Breast epithelium (tissue), 4 donors: ENCODE measurements at regions not wholly inside any gene's neighbourhood (a gene's known extent, or its start where the extent isn't known, plus 50 kb on each side); places are given as distances from the start of the nearest gene placed in this dataset.
A peak's percentile ranks its signal among the peaks of the same experiment; 100 is the strongest.

Source experiments
- DNase-seq, 2 donors: peaks; one replicate each; pipeline ENCODE4 v3.0.0-alpha.2; 2019; ENCODE audit warnings: low spot score in 2 of 2
- H3K27ac ChIP-seq, 2 donors: fragments of 200-600 bp; sonication (generic) in 1 of 2; one replicate each; pipeline ENCODE4 v1.5.1; 2016 to 2019; ENCODE audit warnings: mild to moderate bottlenecking in 1 of 2
- H3K27me3 ChIP-seq, 2 donors: fragments of 200-600 bp; sonication (generic) in 1 of 2; one replicate each; pipeline versions ENCODE4 v1.5.1 to v1.6.0; 2017 to 2019; ENCODE audit warnings: control low read depth in 1 of 2, mild to moderate bottlenecking in 1 of 2
- H3K36me3 ChIP-seq: fragments of 200-600 bp; one replicate; pipeline ENCODE4 v1.5.1; 2019
- H3K4me1 ChIP-seq, 2 donors: fragments of 200-600 bp; sonication (generic); one replicate each; pipeline ENCODE4 v1.5.1; 2016 to 2019; ENCODE audit warnings: control low read depth in 1 of 2
- H3K4me3 ChIP-seq, 3 donors: fragments of 200-600 bp; sonication (generic); 1 replicate in 2 of 3; 2 replicates in 1 of 3; pipeline ENCODE4 v1.5.1; 2016 to 2019; ENCODE audit warnings: mild to moderate bottlenecking in 3 of 3, moderate library complexity in 2 of 3
- H3K9me3 ChIP-seq, 2 donors: fragments of 200-600 bp; sonication (generic) in 1 of 2; one replicate each; pipeline ENCODE4 v1.5.1; 2016 to 2019; ENCODE audit warnings: control low read depth in 1 of 2
- CTCF ChIP-seq, 3 donors: fragments of 450-650 bp; IDR thresholded peaks; one replicate each; pipeline ENCODE4 v1.5.1; 2016 to 2017; ENCODE audit warnings: antibody characterized with exemption in 3 of 3, mild to moderate bottlenecking in 3 of 3, moderate library complexity in 3 of 3
- POLR2A ChIP-seq: fragments of 450-650 bp; IDR thresholded peaks from one replicate; pipeline ENCODE4 v1.6.1; 2016; ENCODE audit warnings: antibody characterized with exemption, mild to moderate bottlenecking, moderate library complexity
- POLR2AphosphoS5 ChIP-seq, 3 donors: sonication (generic); formaldehyde crosslinking; IDR thresholded peaks; one replicate each; pipeline ENCODE4 v1.6.1; 2017; ENCODE audit warnings: antibody characterized with exemption in 3 of 3
- intact Hi-C: fragments of 100-400 bp; cut with DNase I; formaldehyde crosslinking; loops from one replicate; pipeline ENCODE4 v1.15.1; 2023; ENCODE audit warnings: low total_unique reads

GRCh38 chr2:39913648-39914461 is 134.8 kb upstream of the THUMPD2 start:
- TF ChIP-seq POLR2A (no peak), CTCF (IDR thresholded peaks at IDR 0.05) (peak; percentile 22 to 83 (median 64))
- no peaks in the 10 kb centered on the region for H3K4me1 ChIP-seq
- DNase-seq = no peak
- no peak overlapping the region for H3K27ac ChIP-seq
- no peak overlapping the region for H3K4me3 ChIP-seq
- intact Hi-C loops = loop anchor here (10.0 kb wide), 1 partner anchor 1861 kb away; no protein-coding TSS in a partner anchor
- no peaks in the 10 kb centered on the region for H3K36me3 ChIP-seq
- no peaks in the 10 kb centered on the region for H3K9me3 ChIP-seq
- no peaks in the 10 kb centered on the region for H3K27me3 ChIP-seq

GRCh38 chr2:39902103-39902502 is 123.0 kb upstream of the THUMPD2 start:
- H3K36me3 ChIP-seq = no peaks in the 10 kb centered on the region
- no peak overlapping the region for H3K27ac ChIP-seq
- TF ChIP-seq POLR2A (no peak), POLR2AphosphoS5 (IDR thresholded peaks at IDR 0.05) (no peak), CTCF (IDR thresholded peaks at IDR 0.05) (no peak)
- no peak for DNase-seq
- intact Hi-C loops = no loop called here
- no peaks in the 10 kb centered on the region for H3K9me3 ChIP-seq
- no peak overlapping the region for H3K4me3 ChIP-seq
- no peaks in the 10 kb centered on the region for H3K27me3 ChIP-seq
- no peaks in the 10 kb centered on the region for H3K4me1 ChIP-seq

DNA sequence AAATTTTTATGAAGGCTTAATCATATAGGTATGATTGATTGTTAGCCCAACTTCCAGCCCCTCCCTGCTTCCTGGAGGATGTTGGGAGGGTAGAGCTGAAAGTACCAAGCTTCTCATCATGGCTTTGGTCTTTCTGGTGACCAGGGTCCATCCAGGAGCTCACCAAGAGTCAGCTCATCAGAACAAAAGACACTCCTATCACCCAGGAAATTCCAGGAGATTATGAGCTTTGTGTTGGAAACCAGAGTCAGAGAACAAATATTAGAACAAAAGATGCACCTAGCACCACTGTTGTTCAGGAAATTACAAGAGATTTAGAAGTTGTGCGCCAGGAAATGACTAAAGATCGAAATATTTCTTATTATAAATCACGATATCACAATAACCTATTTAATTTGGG is 119.9 kb upstream of the THUMPD2 start:
- TF ChIP-seq POLR2AphosphoS5 (IDR thresholded peaks at IDR 0.05) (no peak), POLR2A (no peak), CTCF (IDR thresholded peaks at IDR 0.05) (no peak)
- no peak overlapping the region for H3K4me3 ChIP-seq
- H3K9me3 ChIP-seq = no peaks in the 10 kb centered on the region
- H3K36me3 ChIP-seq = no peaks in the 10 kb centered on the region
- H3K27me3 ChIP-seq = no peaks in the 10 kb centered on the region
- intact Hi-C loops = no loop called here
- no peak overlapping the region for H3K27ac ChIP-seq
- no peak for DNase-seq
- no peaks in the 10 kb centered on the region for H3K4me1 ChIP-seq

- DNase-seq = no peak
- Histone ChIP-seq H3K4me3 (no peak overlapping the region), H3K4me1 (no peaks in the 10 kb centered on the region), H3K27me3 (no peaks in the 10 kb centered on the region), H3K9me3 (no peaks in the 10 kb centered on the region), H3K36me3 (no peaks in the 10 kb centered on the region), H3K27ac (no peak overlapping the region)
- TF ChIP-seq POLR2AphosphoS5 (IDR thresholded peaks at IDR 0.05) (no peak), CTCF (IDR thresholded peaks at IDR 0.05) (no peak), POLR2A (no peak)
- intact Hi-C loops = no loop called here
These were observed 118.2 kb upstream of the THUMPD2 start for GRCh38 chr2:39897273-39897672.

DNA sequence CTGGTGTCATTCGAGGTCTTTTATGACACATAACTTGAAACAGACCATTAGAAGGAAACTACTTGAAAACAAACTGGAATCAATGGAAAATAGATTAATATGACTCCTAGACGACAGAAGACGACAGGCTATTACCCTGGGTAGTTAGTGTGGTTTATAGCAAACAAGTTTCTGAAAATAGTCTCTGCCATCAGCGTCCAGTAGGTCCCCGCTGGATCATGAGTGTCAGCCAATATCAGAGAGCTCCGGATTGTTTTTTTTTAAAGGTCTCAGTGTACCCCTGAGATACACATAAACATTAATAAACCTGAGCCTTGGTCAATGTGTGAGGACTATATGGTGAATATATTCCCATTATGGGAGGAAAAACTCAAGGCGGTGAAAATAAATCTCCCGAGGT is 115.0 kb upstream of the THUMPD2 start:
- Histone ChIP-seq H3K4me1 (no peaks in the 10 kb centered on the region), H3K9me3 (no peaks in the 10 kb centered on the region), H3K27me3 (no peaks in the 10 kb centered on the region), H3K27ac (no peak overlapping the region), H3K36me3 (no peaks in the 10 kb centered on the region), H3K4me3 (no peak overlapping the region)
- intact Hi-C loops = loop anchor here (5.0 kb wide), 1 partner anchor 953 kb away; no protein-coding TSS in a partner anchor
- DNase-seq = no peak
- TF ChIP-seq POLR2A = no peak
- TF ChIP-seq CTCF (IDR thresholded peaks at IDR 0.05) = no peak
- no peak for TF ChIP-seq POLR2AphosphoS5 (IDR thresholded peaks at IDR 0.05)
